DND-41 (cell line): ENCODE measurements at regions not wholly inside any gene's neighbourhood (a gene's known extent, or its start where the extent isn't known, plus 50 kb on each side); places are given as distances from the start of the nearest gene placed in this dataset.

Source experiments
- CTCF ChIP-seq: IDR thresholded peaks from 2 replicates; pipeline ENCODE4 v1.5.1; 2012; ENCODE audit warnings: borderline replicate concordance, low read length, moderate library complexity, mild to moderate bottlenecking; ENCODE audit not compliant: poor library complexity, severe bottlenecking; ENCODE audit errors: extremely low read depth
- EZH2 ChIP-seq: IDR thresholded peaks from 3 replicates; pipeline ENCODE4 v1.6.1; 2012; ENCODE audit warnings: borderline replicate concordance, low read depth, mild to moderate bottlenecking, moderate library complexity, low read length, inconsistent platforms; ENCODE audit not compliant: severe bottlenecking

- TF ChIP-seq EZH2 (no peak), CTCF (no peak)
Observed at GRCh38 chr3:178236555-178237277, 299.5 kb upstream of the KCNMB2 start.
